ENCODE measurements at regions not wholly inside any gene's neighbourhood (a gene's known extent, or its start where the extent isn't known, plus 50 kb on each side); places are given as distances from the start of the nearest gene placed in this dataset.
"Not testable (repeated sequence)": the region's sequence is repeated elsewhere in the genome, so short reads cannot be mapped to it uniquely, and the experiment has no call there.

DNA sequence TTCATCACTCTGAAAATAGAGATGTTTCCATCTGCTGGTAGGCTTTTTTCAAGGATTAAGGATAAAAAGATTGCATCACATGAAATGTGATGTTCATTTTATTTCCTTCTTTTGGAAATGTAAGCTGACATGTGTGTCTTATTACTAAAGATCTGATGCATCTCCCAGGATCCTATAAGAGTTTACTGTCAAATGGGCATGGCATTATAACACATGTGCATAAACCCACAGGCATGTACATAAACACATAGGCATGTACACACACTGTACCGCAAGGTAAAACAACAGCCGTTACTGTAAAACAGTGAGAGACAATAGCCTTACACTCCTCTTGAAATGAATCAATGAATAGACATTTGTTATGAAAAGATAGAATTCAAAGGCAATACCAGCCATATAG lies 65.2 kb upstream of the MXRA5 start:
- TF ChIP-seq CTCF, POLR2A (IDR thresholded peaks at IDR 0.05): not testable (repeated sequence)

Measured in body of pancreas (tissue), 4 donors.